H1 (cell line): ENCODE measurements at regions not wholly inside any gene's neighbourhood (a gene's known extent, or its start where the extent isn't known, plus 50 kb on each side); places are given as distances from the start of the nearest gene placed in this dataset.

ENCODE experiments used
- CTCF ChIA-PET: fragments of 300-600 bp; sonication (Branson Sonifier 250); formaldehyde crosslinking; loops from one replicate; lab custom pipeline; 2021; ENCODE audit not compliant: partially characterized antibody; lab: Charles Lee
- POLR2A ChIA-PET: fragments of 300-600 bp; sonication (Branson Sonifier 250); formaldehyde crosslinking; loops from one replicate; lab custom pipeline; 2021; ENCODE audit warnings: inconsistent platforms; ENCODE audit not compliant: partially characterized antibody; lab: Charles Lee
- DNase-seq, 2 experiments: peaks; one replicate each; pipeline versions ENCODE4 v3.0.0 to v3.0.0-alpha.2; 2010 to 2022; ENCODE audit warnings: low spot score in 2 of 2, low read depth in 1 of 2, mixed read lengths in 1 of 2
- FAIRE-seq: peaks from 2 replicates; lab custom pipeline; 2011; peaks lifted over from hg19 to GRCh38; lab: Jason Lieb, UNC
- H2AFZ ChIP-seq: 2 replicates; pipeline ENCODE4 v1.8.1; 2012; ENCODE audit warnings: low read length, inconsistent platforms
- H2AK5ac ChIP-seq: 2 replicates; pipeline ENCODE4 v1.6.1; 2013; ENCODE audit warnings: low read depth, low read length
- H2BK120ac ChIP-seq: replicated peaks from 2 replicates; pipeline ENCODE3; 2013; ENCODE audit warnings: low read depth, low read length, inconsistent platforms
- H2BK12ac ChIP-seq: 2 replicates; pipeline ENCODE4 v1.6.1; 2013; ENCODE audit warnings: low read depth, low read length
- H2BK15ac ChIP-seq: 2 replicates; pipeline ENCODE4 v1.6.1; 2013; ENCODE audit warnings: low read length
- H2BK20ac ChIP-seq: 2 replicates; pipeline ENCODE4 v1.6.1; 2013; ENCODE audit warnings: low read length
- H2BK5ac ChIP-seq: 2 replicates; pipeline ENCODE4 v1.6.1; 2013; ENCODE audit warnings: low read depth, low read length
- H3K14ac ChIP-seq: 2 replicates; pipeline ENCODE4 v1.6.1; 2013; ENCODE audit warnings: inconsistent platforms; ENCODE audit not compliant: insufficient read length
- H3K18ac ChIP-seq: 2 replicates; pipeline ENCODE4 v1.6.1; 2013; ENCODE audit warnings: low read length; ENCODE audit errors: extremely low read depth
- H3K23ac ChIP-seq: 2 replicates; pipeline ENCODE4 v1.6.1; 2013; ENCODE audit warnings: inconsistent platforms; ENCODE audit not compliant: insufficient read length
- H3K23me2 ChIP-seq: 2 replicates; pipeline ENCODE4 v1.6.1; 2013; ENCODE audit warnings: low read depth, low read length
- H3K27ac ChIP-seq: 2 replicates; pipeline ENCODE4 v1.6.1; 2011; ENCODE audit warnings: low read depth, low read length, inconsistent platforms
- H3K27me3 ChIP-seq, 4 experiments: replicated peaks in 1 of 4; 1 replicate in 1 of 4; 2 replicates in 3 of 4; pipeline versions ENCODE4 v1.6.1 to v1.8.1; 2011 to 2013; ENCODE audit warnings: low read length in 3 of 4, mild to moderate bottlenecking in 3 of 4, inconsistent platforms in 2 of 4, mixed read lengths in 2 of 4, moderate library complexity in 1 of 4; ENCODE audit not compliant: control insufficient read depth in 3 of 4, insufficient read depth in 3 of 4; ENCODE audit errors: extremely low read depth in 1 of 4
- H3K36me3 ChIP-seq, 4 experiments: 2 replicates each; pipeline versions ENCODE4 v1.6.1 to v1.8.1; 2011 to 2013; ENCODE audit warnings: mild to moderate bottlenecking in 4 of 4, low read length in 3 of 4, moderate library complexity in 2 of 4, control low read depth in 1 of 4, inconsistent platforms in 1 of 4; ENCODE audit not compliant: insufficient read depth in 4 of 4, control insufficient read depth in 2 of 4
- H3K4ac ChIP-seq: replicated peaks from 2 replicates; pipeline ENCODE3; 2013; ENCODE audit warnings: low read length, low read depth, mixed read lengths, inconsistent platforms; ENCODE audit not compliant: insufficient read length
- H3K4me1 ChIP-seq, 4 experiments: replicated peaks in 1 of 4; 1 replicate in 1 of 4; 2 replicates in 3 of 4; pipeline versions ENCODE4 v1.6.1 to v1.8.1; 2011 to 2013; ENCODE audit warnings: low read length in 3 of 4, inconsistent platforms in 2 of 4, mixed read lengths in 1 of 4; ENCODE audit not compliant: insufficient read depth in 4 of 4, control insufficient read depth in 3 of 4
- H3K4me2 ChIP-seq, 2 experiments: 2 replicates each; pipeline versions ENCODE4 v1.6.1 to v1.8.1; 2011 to 2013; ENCODE audit warnings: low read depth in 2 of 2, low read length in 2 of 2, control low read depth in 1 of 2, inconsistent platforms in 1 of 2, mild to moderate bottlenecking in 1 of 2; ENCODE audit not compliant: insufficient read depth in 1 of 2
- H3K4me3 ChIP-seq, 4 experiments: fragments of 200-600, 300-600 bp in 1 of 4; sonication (generic), shearing (Covaris generic), sonication (Bioruptor Twin) in 1 of 4; 2 replicates each; pipeline versions ENCODE4 v1.5.1 to v1.8.1; 2011 to 2016; ENCODE audit warnings: low read length in 4 of 4, low read depth in 3 of 4, control low read depth in 2 of 4, inconsistent platforms in 2 of 4, mild to moderate bottlenecking in 2 of 4, mixed read lengths in 1 of 4, moderate library complexity in 1 of 4; ENCODE audit not compliant: insufficient read depth in 2 of 4; ENCODE audit errors: extremely low read depth in 1 of 4
- H3K56ac ChIP-seq: replicated peaks from 2 replicates; pipeline ENCODE3; 2013; ENCODE audit warnings: low read depth, mild to moderate bottlenecking, mixed read lengths, low read length, inconsistent platforms; ENCODE audit not compliant: insufficient read length
- H3K79me1 ChIP-seq: 2 replicates; pipeline ENCODE4 v1.6.1; 2013; ENCODE audit warnings: low read depth, low read length, control low read depth
- H3K79me2 ChIP-seq, 2 experiments: 2 replicates each; pipeline versions ENCODE4 v1.6.1 to v1.8.1; 2012 to 2013; ENCODE audit warnings: low read length in 2 of 2, mild to moderate bottlenecking in 2 of 2, inconsistent platforms in 1 of 2; ENCODE audit not compliant: insufficient read depth in 2 of 2, control insufficient read depth in 1 of 2
- H3K9ac ChIP-seq, 4 experiments: replicated peaks in 1 of 4; 1 replicate in 1 of 4; 2 replicates in 3 of 4; pipeline versions ENCODE4 v1.6.1 to v1.8.1; 2011 to 2013; ENCODE audit warnings: low read depth in 3 of 4, low read length in 3 of 4, control low read depth in 2 of 4, mild to moderate bottlenecking in 2 of 4, moderate library complexity in 2 of 4, inconsistent platforms in 1 of 4; ENCODE audit errors: extremely low read depth in 1 of 4
- H3K9me3 ChIP-seq, 2 experiments: 2 replicates each; pipeline versions ENCODE4 v1.6.1 to v1.8.1; 2012 to 2013; ENCODE audit warnings: mild to moderate bottlenecking in 2 of 2, moderate library complexity in 2 of 2, control low read depth in 1 of 2, inconsistent platforms in 1 of 2, low read depth in 1 of 2, low read length in 1 of 2, mixed read lengths in 1 of 2; ENCODE audit not compliant: insufficient read depth in 2 of 2
- H4K20me1 ChIP-seq, 2 experiments: replicated peaks in 1 of 2; 2 replicates each; pipeline versions ENCODE3 to v1.8.1; 2011 to 2013; ENCODE audit warnings: inconsistent platforms in 2 of 2, low read length in 2 of 2, mild to moderate bottlenecking in 1 of 2; ENCODE audit not compliant: insufficient read depth in 2 of 2, control insufficient read depth in 1 of 2
- H4K5ac ChIP-seq: 2 replicates; pipeline ENCODE4 v1.6.1; 2013; ENCODE audit warnings: low read length, low read depth, mixed read lengths, inconsistent platforms; ENCODE audit not compliant: insufficient read length
- H4K8ac ChIP-seq: 2 replicates; pipeline ENCODE4 v1.8.0; 2013; ENCODE audit warnings: mild to moderate bottlenecking, moderate library complexity, low read length, inconsistent platforms; ENCODE audit not compliant: insufficient read depth; ENCODE audit errors: extremely low read depth
- H4K91ac ChIP-seq: replicated peaks from 2 replicates; pipeline ENCODE3; 2013; ENCODE audit warnings: low read length, mixed read lengths, inconsistent platforms; ENCODE audit not compliant: insufficient read length
- ASH2L ChIP-seq: fragments of 200-600, 300-600 bp; sonication (generic); IDR thresholded peaks from one replicate; pipeline ENCODE4 v1.7.1; 2017; ENCODE audit warnings: low read length
- ATF2 ChIP-seq: IDR thresholded peaks from 2 replicates; pipeline ENCODE4 v1.6.1; 2012; ENCODE audit warnings: low read length, inconsistent platforms
- CREB1 ChIP-seq: IDR thresholded peaks from 2 replicates; pipeline ENCODE4 v1.6.1; 2012; ENCODE audit warnings: inconsistent platforms
- HDAC6 ChIP-seq: IDR thresholded peaks from one replicate; pipeline ENCODE4 v1.7.1; 2012; ENCODE audit warnings: low read depth, mild to moderate bottlenecking, inconsistent platforms, low read length, moderate library complexity
- JUND ChIP-seq: IDR thresholded peaks from 2 replicates; pipeline ENCODE4 v1.6.1; 2011; ENCODE audit warnings: mild to moderate bottlenecking, improper control_type of control experiment, low read length
- KDM4A ChIP-seq: IDR thresholded peaks from one replicate; pipeline ENCODE4 v1.7.1; 2012; ENCODE audit warnings: low read depth, mild to moderate bottlenecking, moderate library complexity, low read length, inconsistent platforms; ENCODE audit not compliant: severe bottlenecking
- POU5F1 ChIP-seq: IDR thresholded peaks from 2 replicates; pipeline ENCODE4 v1.6.1; 2011; ENCODE audit warnings: low read depth, mild to moderate bottlenecking, low read length, moderate library complexity
- RBBP5 ChIP-seq: IDR thresholded peaks from 2 replicates; pipeline ENCODE4 v1.7.1; 2012; ENCODE audit warnings: low read depth, mild to moderate bottlenecking, inconsistent platforms, low read length, moderate library complexity, borderline replicate concordance
- SIN3A ChIP-seq, 2 experiments: IDR thresholded peaks in 1 of 2; conservative IDR thresholded peaks in 1 of 2; 2 replicates each; pipeline ENCODE4 v1.6.1; 2011 to 2012; ENCODE audit warnings: low read length in 2 of 2, improper control_type of control experiment in 1 of 2, low read depth in 1 of 2, mild to moderate bottlenecking in 1 of 2
- SUZ12 ChIP-seq: fragments of 200-600 bp; sonication (generic); IDR thresholded peaks from 2 replicates; pipeline ENCODE4 v1.6.1; 2012; ENCODE audit warnings: mild to moderate bottlenecking, inconsistent platforms, low read length, moderate library complexity, mixed read lengths
- WGBS, 2 experiments: shearing (Covaris generic) in 1 of 2; methylation state at CpG; one replicate each; pipeline versions ENCODE4 v1.1.6 to v1.1.7; 2013 to 2015; ENCODE audit warnings: low lambda C conversion rate in 2 of 2, mixed read lengths in 2 of 2, inconsistent platforms in 1 of 2, low coverage in 1 of 2, missing lambda C conversion rate in 1 of 2; ENCODE audit not compliant: insufficient replicate concordance in 2 of 2, insufficient coverage in 1 of 2, insufficient read length in 1 of 2; ENCODE audit errors: extremely low coverage in 1 of 2, missing lambda C conversion rate in 1 of 2; 5-methylcytosine and 5-hydroxymethylcytosine counted together

- Histone ChIP-seq H3K18ac (no peak overlapping the region), H3K36me3 (no peaks in the 10 kb centered on the region), H3K4me1 (peaks cover 2 to 9% (median 5%) of the 10 kb centered on the region in 4 experiments), H2BK20ac (no peak overlapping the region), H2BK120ac (no peak overlapping the region), H4K8ac (no peak overlapping the region), H2BK15ac (no peak overlapping the region), H2AFZ (no peak overlapping the region), H4K20me1 (no peaks in the 10 kb centered on the region), H3K27ac (no peak overlapping the region), H3K79me2 (no peaks in the 10 kb centered on the region), H2BK12ac (no peak overlapping the region), H3K9ac (no peak overlapping the region), H3K4me2 (no peak overlapping the region), H4K5ac (no peak overlapping the region), H2AK5ac (no peak overlapping the region), H3K27me3 (no peaks in the 10 kb centered on the region), H3K9me3 (no peaks in the 10 kb centered on the region), H3K23me2 (no peaks in the 10 kb centered on the region), H2BK5ac (no peak overlapping the region), H3K14ac (no peak overlapping the region), H3K79me1 (no peaks in the 10 kb centered on the region), H3K4ac (no peak overlapping the region), H3K23ac (no peak overlapping the region), H4K91ac (no peak overlapping the region), H3K56ac (no peak overlapping the region), H3K4me3 (no peak overlapping the region)
- DNase-seq: no peak
- TF ChIP-seq KDM4A (no peak), RBBP5 (no peak), ASH2L (no peak), SIN3A (conservative IDR thresholded peaks at IDR 0.05 in 1 of 2, IDR thresholded peaks at IDR 0.05 in 1 of 2; ENCODE audit: low read depth in 1 of 2, low read length in 2 of 2) (no peak), HDAC6 (no peak), JUND (no peak), ATF2 (no peak), CREB1 (no peak), POU5F1 (no peak), SUZ12 (no peak)
- ChIA-PET CTCF (interaction anchor here (1.0 to 1.4 kb wide), 3 partner anchors 9 to 11 kb away, joined by 3 to 5 read pairs (median 3); no protein-coding TSS in a partner anchor), POLR2A (no interaction called here)
- 95% methylated on average over 15 of the region's 15 CpGs; no CpG with 5 or more reads in 1 of the 2 experiments for WGBS, 2 experiments
- no peak for FAIRE-seq
Measured at GRCh38 chr18:77910347-77910746, 660.7 kb downstream of the GALR1 start.
